HCT116 (cell line): ENCODE measurements at regions not wholly inside any gene's neighbourhood (a gene's known extent, or its start where the extent isn't known, plus 50 kb on each side); places are given as distances from the start of the nearest gene placed in this dataset.

Source experiments
- ATAC-seq: fragments of 200-7000 bp; cut with Tn5 transposase; 2 replicates; pipeline ENCODE4 v1.9.1; 2020; ENCODE audit warnings: mild to moderate bottlenecking, moderate library complexity
- BruUV-seq: library from RNA; stranded (reverse); fragments of 400-500 nt; replicated peaks from 2 replicates; lab custom pipeline; 2021; lab: Mats Ljungman, UMichigan
- CTCF ChIA-PET: fragments of 300-600 bp; sonication (Branson Sonifier 250); formaldehyde crosslinking; loops from one replicate; lab custom pipeline; 2021; ENCODE audit warnings: antibody characterized with exemption; lab: Charles Lee
- POLR2A ChIA-PET: fragments of 300-600, 350-600 bp; sonication (Branson Sonifier 250); formaldehyde crosslinking; loops from one replicate; lab custom pipeline; 2021; ENCODE audit warnings: antibody characterized with exemption; lab: Charles Lee
- RAD21 ChIA-PET, 2 experiments: fragments of 300-600 bp; sonication (Branson Sonifier 250); formaldehyde crosslinking; loops; one replicate each; lab custom pipeline; 2023; ENCODE audit warnings: low total read pairs in 2 of 2; ENCODE audit not compliant: uncharacterized antibody in 2 of 2, unreplicated experiment in 2 of 2, low non-redundant PET in 1 of 2; lab: Charles Lee
- DNase-seq: peaks from one replicate; pipeline ENCODE4 v3.0.0-alpha.2; 2010; ENCODE audit warnings: low read depth, low spot score
- H2AFZ ChIP-seq: fragments of 200-600 bp; shearing (Covaris generic), sonication (generic); 2 replicates; pipeline ENCODE4 v1.6.1; 2017; ENCODE audit warnings: low read depth, mixed run types, mixed read lengths, antibody characterized with exemption, low read length; ENCODE audit not compliant: poor library complexity, severe bottlenecking
- H3K27ac ChIP-seq: 2 replicates; pipeline ENCODE4 v1.5.1; 2012; ENCODE audit warnings: low read depth, low read length
- H3K27me3 ChIP-seq: fragments of 200-600 bp; sonication (generic); 2 replicates; pipeline ENCODE4 v1.6.1; 2016; ENCODE audit warnings: mixed run types, low read length, mixed read lengths; ENCODE audit not compliant: insufficient read depth
- H3K36me3 ChIP-seq, 2 experiments: fragments of 200-500 bp in 1 of 2; fragments of 200-600 bp in 1 of 2; sonication (Bioruptor generic) in 1 of 2; sonication (generic) in 1 of 2; 2 replicates each; pipeline versions ENCODE4 v1.5.1 to v1.6.1; 2014 to 2016; ENCODE audit warnings: low read length in 2 of 2, inconsistent platforms in 1 of 2, mixed read lengths in 1 of 2, mixed run types in 1 of 2; ENCODE audit not compliant: insufficient read depth in 2 of 2, control insufficient read depth in 1 of 2
- H3K4me1 ChIP-seq, 2 experiments: fragments of 200-600 bp in 1 of 2; sonication (generic) in 1 of 2; 2 replicates each; pipeline versions ENCODE4 v1.5.1 to v1.6.1; 2012 to 2017; ENCODE audit warnings: low read length in 2 of 2, inconsistent platforms in 1 of 2, mild to moderate bottlenecking in 1 of 2, mixed read lengths in 1 of 2, mixed run types in 1 of 2, moderate library complexity in 1 of 2; ENCODE audit not compliant: insufficient read depth in 2 of 2, control insufficient read depth in 1 of 2
- H3K4me2 ChIP-seq: fragments of 200-600 bp; sonication (generic); 2 replicates; pipeline ENCODE4 v1.6.1; 2017; ENCODE audit warnings: mixed run types, low read length, mixed read lengths
- H3K4me3 ChIP-seq, 2 experiments: fragments of 200-600 bp in 1 of 2; sonication (generic) in 1 of 2; replicated peaks in 1 of 2; 2 replicates each; pipeline ENCODE4 v1.5.1; 2011 to 2016; ENCODE audit warnings: low read length in 2 of 2, control low read depth in 1 of 2, low read depth in 1 of 2, mild to moderate bottlenecking in 1 of 2, mixed read lengths in 1 of 2, mixed run types in 1 of 2
- H3K79me2 ChIP-seq: fragments of 200-600 bp; sonication (generic); 2 replicates; pipeline ENCODE4 v1.6.1; 2017; ENCODE audit warnings: mild to moderate bottlenecking, mixed run types, low read length, moderate library complexity, mixed read lengths; ENCODE audit not compliant: insufficient read depth
- H3K9ac ChIP-seq: fragments of 200-600 bp; sonication (generic); 2 replicates; pipeline ENCODE4 v1.6.1; 2016; ENCODE audit warnings: low read length, mixed read lengths
- H3K9me2 ChIP-seq: fragments of 200-600 bp; sonication (generic), shearing (Covaris generic); 2 replicates; pipeline ENCODE4 v1.6.1; 2017; ENCODE audit warnings: mixed run types, mild to moderate bottlenecking, moderate library complexity; ENCODE audit not compliant: insufficient read depth
- H3K9me3 ChIP-seq, 2 experiments: fragments of 200-500 bp in 1 of 2; fragments of 200-600 bp in 1 of 2; sonication (Bioruptor generic) in 1 of 2; sonication (generic) in 1 of 2; 2 replicates each; pipeline ENCODE4 v1.6.1; 2014 to 2017; ENCODE audit warnings: low read length in 2 of 2, mixed read lengths in 2 of 2, inconsistent platforms in 1 of 2, low read depth in 1 of 2, mild to moderate bottlenecking in 1 of 2, mixed run types in 1 of 2, moderate library complexity in 1 of 2; ENCODE audit not compliant: control insufficient read depth in 1 of 2, insufficient read depth in 1 of 2
- H4K20me1 ChIP-seq: fragments of 200-600 bp; sonication (generic), shearing (Covaris generic); 2 replicates; pipeline ENCODE4 v1.6.1; 2017; ENCODE audit warnings: mixed run types, mild to moderate bottlenecking, moderate library complexity; ENCODE audit not compliant: insufficient read depth
- CBX3 ChIP-seq: IDR thresholded peaks from 2 replicates; pipeline ENCODE4 v1.6.1; 2012; ENCODE audit warnings: low read depth
- CEBPB ChIP-seq: IDR thresholded peaks from 2 replicates; pipeline ENCODE4 v1.6.1; 2012; ENCODE audit warnings: low read depth
- EGR1 ChIP-seq: IDR thresholded peaks from 2 replicates; pipeline ENCODE4 v1.6.1; 2012; ENCODE audit warnings: low read depth
- ELF1 ChIP-seq: IDR thresholded peaks from 2 replicates; pipeline ENCODE4 v1.6.1; 2012; ENCODE audit warnings: low read depth, borderline replicate concordance
- EZH2 ChIP-seq: fragments of 200-600 bp; sonication (generic); IDR thresholded peaks from 2 replicates; pipeline ENCODE4 v1.6.1; 2017; ENCODE audit warnings: antibody characterized with exemption, mixed run types
- EZH2phosphoT487 ChIP-seq: fragments of 200-600 bp; IDR thresholded peaks from 2 replicates; pipeline ENCODE4 v1.6.1; 2018; ENCODE audit warnings: antibody characterized with exemption, borderline replicate concordance
- FOSL1 ChIP-seq: IDR thresholded peaks from 2 replicates; pipeline ENCODE4 v1.6.1; 2012; ENCODE audit warnings: low read depth
- JUND ChIP-seq: IDR thresholded peaks from 2 replicates; pipeline ENCODE4 v1.6.1; 2012
- POLR2AphosphoS5 ChIP-seq: IDR thresholded peaks from 2 replicates; pipeline ENCODE4 v1.6.1; 2011; ENCODE audit warnings: mild to moderate bottlenecking, low read depth, low read length, moderate library complexity
- SIN3A ChIP-seq: IDR thresholded peaks from 2 replicates; pipeline ENCODE4 v1.6.1; 2012; ENCODE audit warnings: low read depth
- SP1 ChIP-seq: IDR thresholded peaks from 2 replicates; pipeline ENCODE4 v1.6.1; 2012; ENCODE audit warnings: low read depth
- TCF7L2 ChIP-seq: IDR thresholded peaks from 2 replicates; pipeline ENCODE4 v1.7.0; 2011; ENCODE audit warnings: borderline replicate concordance, inconsistent platforms; ENCODE audit not compliant: insufficient read depth, insufficient read length; ENCODE audit errors: extremely low read depth
- YY1 ChIP-seq: IDR thresholded peaks from 2 replicates; pipeline ENCODE4 v1.6.1; 2011; ENCODE audit warnings: low read length, low read depth, moderate library complexity, mild to moderate bottlenecking; ENCODE audit not compliant: insufficient replicate concordance; ENCODE audit errors: extremely low read depth
- ZFX ChIP-seq: fragments of 450-650 bp; IDR thresholded peaks from 2 replicates; pipeline ENCODE4 v1.6.1; 2017
- ZNF274 ChIP-seq: fragments of 200-500 bp; sonication (Bioruptor generic); IDR thresholded peaks from 2 replicates; pipeline ENCODE4 v1.6.1; 2014; ENCODE audit warnings: mild to moderate bottlenecking, low read depth, low read length, inconsistent platforms
- intact Hi-C: fragments of 100-400 bp; cut with micrococcal nuclease; formaldehyde crosslinking; loops from 2 replicates; pipeline ENCODE4 v1.10.0; 2022
- TF ChIP-seq, protein P1 (sequence below): IDR thresholded peaks from 2 replicates; pipeline ENCODE4 v1.6.1; 2012
- TF ChIP-seq, protein P2 (sequence below): IDR thresholded peaks from 2 replicates; pipeline ENCODE4 v1.6.1; 2011; ENCODE audit warnings: mild to moderate bottlenecking, low read length, moderate library complexity; ENCODE audit not compliant: insufficient replicate concordance; ENCODE audit errors: extremely low read depth
- TF ChIP-seq, protein P3 (sequence below), 3 experiments: fragments of 200-600 bp in 1 of 3; sonication (generic) in 1 of 3; IDR thresholded peaks in 2 of 3; conservative IDR thresholded peaks in 1 of 3; 2 replicates each; pipeline ENCODE4 v1.5.1; 2012 to 2017; ENCODE audit warnings: low read depth in 2 of 3, low read length in 2 of 3, antibody characterized with exemption in 1 of 3, borderline replicate concordance in 1 of 3, control low read depth in 1 of 3, mild to moderate bottlenecking in 1 of 3, mixed read lengths in 1 of 3, mixed run types in 1 of 3, moderate library complexity in 1 of 3; ENCODE audit not compliant: insufficient read depth in 1 of 3
- TF ChIP-seq, protein P4 (sequence below): IDR thresholded peaks from 2 replicates; pipeline ENCODE4 v1.6.1; 2012; ENCODE audit warnings: low read depth
- TF ChIP-seq, protein P5 (sequence below): IDR thresholded peaks from 2 replicates; pipeline ENCODE4 v1.6.1; 2012

DNA sequence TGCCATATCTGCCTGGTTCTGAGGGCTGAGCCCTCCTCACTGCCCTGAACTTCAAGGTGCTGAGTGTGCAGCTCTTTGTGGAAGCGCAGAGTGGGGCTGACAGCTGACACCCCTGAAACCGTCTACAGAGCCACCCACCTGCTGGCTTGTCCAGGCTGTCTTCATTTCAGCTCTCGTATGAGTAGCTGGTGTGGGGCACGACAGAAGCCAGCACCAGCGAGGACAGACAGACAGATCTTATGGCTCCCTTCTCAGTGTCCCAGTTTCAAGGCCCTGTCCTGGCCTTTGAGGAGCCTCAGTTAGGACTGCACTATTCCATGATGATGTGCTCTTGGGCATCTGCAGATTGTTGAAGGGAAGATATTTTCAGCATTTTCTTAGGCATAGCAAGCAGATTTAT is 287.1 kb downstream of the SLC4A3 start:
- Histone ChIP-seq H3K4me3 (no peak overlapping the region), H4K20me1 (no peaks in the 10 kb centered on the region), H3K9me2 (no peaks in the 10 kb centered on the region), H3K4me1 (no peaks in the 10 kb centered on the region), H3K9ac (no peak overlapping the region), H3K9me3 (no peaks in the 10 kb centered on the region), H3K36me3 (peaks cover 13 to 17% of the 10 kb centered on the region in 2 experiments; a peak in 2 of 4 replicates), H3K27me3 (no peaks in the 10 kb centered on the region), H3K79me2 (no peaks in the 10 kb centered on the region), H2AFZ (no peak overlapping the region), H3K4me2 (no peak overlapping the region), H3K27ac (no peak overlapping the region)
- intact Hi-C loops, result no loop called here
- POLR2A ChIA-PET, result no interaction called here
- BruUV-seq, result no TSS peak
- DNase-seq (no peak), ATAC-seq (no peak)
- TF ChIP-seq, protein P1, sequence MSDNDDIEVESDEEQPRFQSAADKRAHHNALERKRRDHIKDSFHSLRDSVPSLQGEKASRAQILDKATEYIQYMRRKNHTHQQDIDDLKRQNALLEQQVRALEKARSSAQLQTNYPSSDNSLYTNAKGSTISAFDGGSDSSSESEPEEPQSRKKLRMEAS, result no peak
- TF ChIP-seq ZFX (no peak), SP1 (no peak), EGR1 (no peak), FOSL1 (no peak), TCF7L2 (no peak), POLR2AphosphoS5 (no peak), ELF1 (no peak), CBX3 (no peak), EZH2phosphoT487 (no peak), CEBPB (no peak), JUND (no peak), EZH2 (no peak), SIN3A (no peak), ZNF274 (no peak), YY1 (no peak)
- TF ChIP-seq, protein P2, sequence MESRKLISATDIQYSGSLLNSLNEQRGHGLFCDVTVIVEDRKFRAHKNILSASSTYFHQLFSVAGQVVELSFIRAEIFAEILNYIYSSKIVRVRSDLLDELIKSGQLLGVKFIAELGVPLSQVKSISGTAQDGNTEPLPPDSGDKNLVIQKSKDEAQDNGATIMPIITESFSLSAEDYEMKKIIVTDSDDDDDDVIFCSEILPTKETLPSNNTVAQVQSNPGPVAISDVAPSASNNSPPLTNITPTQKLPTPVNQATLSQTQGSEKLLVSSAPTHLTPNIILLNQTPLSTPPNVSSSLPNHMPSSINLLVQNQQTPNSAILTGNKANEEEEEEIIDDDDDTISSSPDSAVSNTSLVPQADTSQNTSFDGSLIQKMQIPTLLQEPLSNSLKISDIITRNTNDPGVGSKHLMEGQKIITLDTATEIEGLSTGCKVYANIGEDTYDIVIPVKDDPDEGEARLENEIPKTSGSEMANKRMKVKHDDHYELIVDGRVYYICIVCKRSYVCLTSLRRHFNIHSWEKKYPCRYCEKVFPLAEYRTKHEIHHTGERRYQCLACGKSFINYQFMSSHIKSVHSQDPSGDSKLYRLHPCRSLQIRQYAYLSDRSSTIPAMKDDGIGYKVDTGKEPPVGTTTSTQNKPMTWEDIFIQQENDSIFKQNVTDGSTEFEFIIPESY, result no peak
- TF ChIP-seq, protein P3, sequence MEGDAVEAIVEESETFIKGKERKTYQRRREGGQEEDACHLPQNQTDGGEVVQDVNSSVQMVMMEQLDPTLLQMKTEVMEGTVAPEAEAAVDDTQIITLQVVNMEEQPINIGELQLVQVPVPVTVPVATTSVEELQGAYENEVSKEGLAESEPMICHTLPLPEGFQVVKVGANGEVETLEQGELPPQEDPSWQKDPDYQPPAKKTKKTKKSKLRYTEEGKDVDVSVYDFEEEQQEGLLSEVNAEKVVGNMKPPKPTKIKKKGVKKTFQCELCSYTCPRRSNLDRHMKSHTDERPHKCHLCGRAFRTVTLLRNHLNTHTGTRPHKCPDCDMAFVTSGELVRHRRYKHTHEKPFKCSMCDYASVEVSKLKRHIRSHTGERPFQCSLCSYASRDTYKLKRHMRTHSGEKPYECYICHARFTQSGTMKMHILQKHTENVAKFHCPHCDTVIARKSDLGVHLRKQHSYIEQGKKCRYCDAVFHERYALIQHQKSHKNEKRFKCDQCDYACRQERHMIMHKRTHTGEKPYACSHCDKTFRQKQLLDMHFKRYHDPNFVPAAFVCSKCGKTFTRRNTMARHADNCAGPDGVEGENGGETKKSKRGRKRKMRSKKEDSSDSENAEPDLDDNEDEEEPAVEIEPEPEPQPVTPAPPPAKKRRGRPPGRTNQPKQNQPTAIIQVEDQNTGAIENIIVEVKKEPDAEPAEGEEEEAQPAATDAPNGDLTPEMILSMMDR (IDR thresholded peaks at IDR 0.05 in 2 of 3, conservative IDR thresholded peaks at IDR 0.05 in 1 of 3; ENCODE audit: borderline replicate concordance in 1 of 3, insufficient read depth in 1 of 3, low read depth in 2 of 3, low read length in 2 of 3), result no peak
- TF ChIP-seq, protein P4, sequence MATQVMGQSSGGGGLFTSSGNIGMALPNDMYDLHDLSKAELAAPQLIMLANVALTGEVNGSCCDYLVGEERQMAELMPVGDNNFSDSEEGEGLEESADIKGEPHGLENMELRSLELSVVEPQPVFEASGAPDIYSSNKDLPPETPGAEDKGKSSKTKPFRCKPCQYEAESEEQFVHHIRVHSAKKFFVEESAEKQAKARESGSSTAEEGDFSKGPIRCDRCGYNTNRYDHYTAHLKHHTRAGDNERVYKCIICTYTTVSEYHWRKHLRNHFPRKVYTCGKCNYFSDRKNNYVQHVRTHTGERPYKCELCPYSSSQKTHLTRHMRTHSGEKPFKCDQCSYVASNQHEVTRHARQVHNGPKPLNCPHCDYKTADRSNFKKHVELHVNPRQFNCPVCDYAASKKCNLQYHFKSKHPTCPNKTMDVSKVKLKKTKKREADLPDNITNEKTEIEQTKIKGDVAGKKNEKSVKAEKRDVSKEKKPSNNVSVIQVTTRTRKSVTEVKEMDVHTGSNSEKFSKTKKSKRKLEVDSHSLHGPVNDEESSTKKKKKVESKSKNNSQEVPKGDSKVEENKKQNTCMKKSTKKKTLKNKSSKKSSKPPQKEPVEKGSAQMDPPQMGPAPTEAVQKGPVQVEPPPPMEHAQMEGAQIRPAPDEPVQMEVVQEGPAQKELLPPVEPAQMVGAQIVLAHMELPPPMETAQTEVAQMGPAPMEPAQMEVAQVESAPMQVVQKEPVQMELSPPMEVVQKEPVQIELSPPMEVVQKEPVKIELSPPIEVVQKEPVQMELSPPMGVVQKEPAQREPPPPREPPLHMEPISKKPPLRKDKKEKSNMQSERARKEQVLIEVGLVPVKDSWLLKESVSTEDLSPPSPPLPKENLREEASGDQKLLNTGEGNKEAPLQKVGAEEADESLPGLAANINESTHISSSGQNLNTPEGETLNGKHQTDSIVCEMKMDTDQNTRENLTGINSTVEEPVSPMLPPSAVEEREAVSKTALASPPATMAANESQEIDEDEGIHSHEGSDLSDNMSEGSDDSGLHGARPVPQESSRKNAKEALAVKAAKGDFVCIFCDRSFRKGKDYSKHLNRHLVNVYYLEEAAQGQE, result no peak
- TF ChIP-seq, protein P5, sequence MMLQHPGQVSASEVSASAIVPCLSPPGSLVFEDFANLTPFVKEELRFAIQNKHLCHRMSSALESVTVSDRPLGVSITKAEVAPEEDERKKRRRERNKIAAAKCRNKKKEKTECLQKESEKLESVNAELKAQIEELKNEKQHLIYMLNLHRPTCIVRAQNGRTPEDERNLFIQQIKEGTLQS, result no peak
- CTCF ChIA-PET, result no interaction called here
- RAD21 ChIA-PET, result no interaction called here
